GM18868 (cell line): ENCODE measurements at regions not wholly inside any gene's neighbourhood (a gene's known extent, or its start where the extent isn't known, plus 50 kb on each side); places are given as distances from the start of the nearest gene placed in this dataset.

Experiments
- ATAC-seq: cut with Tn5 transposase; IDR thresholded peaks from one replicate; pipeline ENCODE4 v1.9.1; 2021; ENCODE audit warnings: mild to moderate bottlenecking, moderate library complexity; ENCODE audit not compliant: unreplicated experiment

DNA sequence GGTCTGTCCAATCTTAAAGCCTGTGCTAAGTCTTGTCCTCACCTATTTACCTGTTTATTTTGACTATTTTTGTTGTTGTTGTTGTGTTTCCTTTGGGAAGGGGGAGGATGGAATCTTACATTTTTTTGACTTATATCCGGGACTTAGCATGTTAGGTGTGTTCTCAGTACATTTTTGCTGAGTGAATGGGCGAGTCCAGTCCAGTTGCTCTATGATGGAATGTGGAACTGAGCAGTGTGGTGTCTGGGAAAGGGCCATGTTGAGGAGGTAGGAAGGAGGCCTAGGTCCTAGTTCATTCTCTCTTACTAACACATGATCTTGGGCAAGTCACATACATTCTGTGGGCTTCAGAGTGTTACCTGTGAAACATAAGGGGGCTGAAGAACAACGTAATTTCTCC lies 80.9 kb upstream of the SLC38A2 start:
- no peak for ATAC-seq

- no peak for ATAC-seq
These were observed 80.2 kb upstream of the SLC38A2 start for GRCh38 chr12:46452776-46453175.

- no peak for ATAC-seq
These were observed 79.6 kb upstream of the SLC38A2 start for GRCh38 chr12:46452061-46452615.

- ATAC-seq, result no peak
These were observed 78.9 kb upstream of the SLC38A2 start for GRCh38 chr12:46451276-46452021.

- no peak for ATAC-seq
These were observed 77.7 kb upstream of the SLC38A2 start for GRCh38 chr12:46450279-46450748.

DNA sequence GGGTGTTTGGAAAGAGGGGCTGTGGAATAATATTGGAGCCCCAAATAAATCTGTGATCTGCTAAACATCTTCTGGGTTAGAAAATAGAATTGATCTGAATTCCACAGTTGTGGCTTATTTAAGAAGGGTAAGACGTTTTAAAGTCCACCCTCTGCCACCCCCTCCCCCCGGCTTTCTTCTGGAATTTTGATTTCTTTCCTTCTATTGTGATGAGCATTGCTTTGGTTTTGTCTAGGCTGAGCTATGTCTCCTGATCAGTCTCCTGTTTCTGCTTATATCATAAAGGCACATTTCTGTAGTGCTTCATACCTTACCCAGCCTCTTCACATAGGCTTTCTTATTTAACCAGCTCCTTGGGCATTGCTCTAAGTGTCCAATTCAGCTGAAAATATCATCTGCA lies 77.3 kb upstream of the SLC38A2 start:
- no peak for ATAC-seq

GRCh38 chr12:46449316-46449715 lies 76.7 kb upstream of the SLC38A2 start:
- no peak for ATAC-seq

DNA sequence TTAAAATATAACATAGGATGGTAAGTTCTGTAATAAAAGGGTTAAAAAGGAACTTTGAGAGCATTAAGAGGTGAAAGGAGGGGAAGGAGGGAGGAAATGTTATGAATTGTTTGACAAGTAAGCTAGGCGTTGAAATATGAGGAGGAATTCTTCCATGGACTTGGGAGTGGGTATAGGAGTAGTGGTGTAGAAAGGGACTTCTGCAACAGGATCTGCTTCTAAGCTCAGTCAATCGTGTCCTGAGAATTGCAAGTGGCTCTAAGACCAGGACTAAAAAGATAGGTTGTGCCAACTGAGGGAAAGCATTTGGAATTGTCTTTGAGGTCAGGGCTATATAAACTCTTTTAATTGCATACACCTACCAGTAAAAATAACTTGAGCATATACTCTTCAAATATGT lies 74.1 kb upstream of the SLC38A2 start:
- ATAC-seq, result no peak

GRCh38 chr12:46445551-46446235 lies 73.1 kb upstream of the SLC38A2 start:
- no peak for ATAC-seq

GRCh38 chr12:46445093-46445492 lies 72.5 kb upstream of the SLC38A2 start:
- no peak for ATAC-seq

DNA sequence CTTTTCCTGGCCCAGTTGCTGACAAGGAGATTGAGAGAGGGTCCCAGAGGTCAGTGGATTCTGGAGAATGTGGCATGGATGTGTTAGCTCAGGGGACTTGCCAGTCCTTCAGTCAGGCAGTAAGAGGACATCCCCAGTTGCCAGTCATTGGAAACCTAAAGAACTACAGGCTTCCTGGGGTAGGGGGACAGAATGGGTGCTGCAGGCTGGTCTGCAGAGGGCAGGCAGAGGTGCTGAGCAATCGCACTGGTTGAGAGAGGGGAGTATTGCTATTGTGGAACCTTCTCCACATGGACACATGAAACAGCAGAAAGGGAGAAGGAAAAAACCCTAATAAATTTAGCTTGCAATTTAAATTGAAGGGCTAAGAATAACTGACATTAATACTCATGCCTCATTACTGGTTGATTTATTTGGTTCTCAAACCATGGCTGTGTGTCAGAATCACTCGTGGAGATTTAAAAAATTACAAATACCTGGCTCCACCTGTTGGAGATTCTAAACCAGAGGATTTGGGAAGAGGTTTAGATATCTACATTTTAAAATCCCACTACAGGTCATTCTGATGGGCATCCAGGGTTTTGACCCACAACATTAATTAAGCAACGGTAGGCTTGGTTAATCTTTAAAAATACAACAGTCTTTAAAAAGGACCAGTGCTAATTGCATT lies 71.2 kb upstream of the SLC38A2 start:
- no peak for ATAC-seq

DNA sequence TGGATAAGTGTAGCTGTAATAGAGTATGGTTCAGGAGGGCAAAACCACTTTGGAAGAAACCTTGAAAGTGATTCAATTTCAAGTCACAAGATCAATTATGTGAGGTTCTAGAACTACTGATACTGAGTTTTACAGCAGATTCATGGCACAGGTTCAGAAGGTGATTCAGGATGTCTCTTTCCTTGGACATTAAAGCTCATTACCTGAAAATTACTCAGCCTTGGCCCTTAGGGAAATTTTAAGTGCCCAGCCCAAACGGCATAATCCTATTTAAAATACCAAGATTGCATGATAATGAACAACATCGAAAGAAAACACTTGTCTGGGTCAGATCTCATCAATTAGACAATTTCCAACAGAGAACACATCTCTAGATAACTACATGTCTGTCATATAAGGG lies 70.2 kb upstream of the SLC38A2 start:
- no peak for ATAC-seq

- no peak for ATAC-seq
These were observed 69.7 kb upstream of the SLC38A2 start for GRCh38 chr12:46442239-46442638.

DNA sequence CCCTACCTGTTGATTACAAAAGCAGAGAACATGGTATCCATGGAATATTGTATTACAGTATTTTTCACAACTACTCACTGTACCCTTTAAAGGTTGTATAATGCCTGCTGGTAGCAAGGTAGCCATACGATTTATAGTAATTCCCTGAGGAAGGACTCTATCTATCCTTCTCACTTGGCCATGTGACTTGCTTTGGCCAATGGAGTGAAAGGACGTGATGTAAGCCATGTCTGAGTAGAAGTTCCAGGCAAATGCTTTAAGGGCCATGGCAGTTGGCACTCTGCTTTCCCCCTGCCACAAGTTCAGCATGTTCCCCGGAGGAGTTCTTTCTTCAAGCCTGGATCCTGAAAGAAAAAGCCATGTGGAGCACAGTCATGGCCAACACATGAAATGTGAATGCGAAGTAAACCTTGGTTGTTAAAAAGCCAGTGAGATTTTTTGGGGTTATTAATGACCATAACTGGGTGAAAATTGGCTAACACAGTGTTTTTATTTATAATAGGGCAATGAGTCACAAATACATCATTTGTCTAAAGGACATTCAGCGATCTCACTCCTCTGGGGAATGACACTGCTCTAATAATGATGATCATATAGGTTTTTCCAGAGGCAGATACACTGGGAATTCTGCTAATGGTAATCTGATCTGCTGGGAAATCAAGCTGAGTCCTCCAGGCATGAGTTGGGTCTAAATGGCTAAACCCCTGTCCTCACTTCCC lies 67.4 kb upstream of the SLC38A2 start:
- ATAC-seq, result no peak

DNA sequence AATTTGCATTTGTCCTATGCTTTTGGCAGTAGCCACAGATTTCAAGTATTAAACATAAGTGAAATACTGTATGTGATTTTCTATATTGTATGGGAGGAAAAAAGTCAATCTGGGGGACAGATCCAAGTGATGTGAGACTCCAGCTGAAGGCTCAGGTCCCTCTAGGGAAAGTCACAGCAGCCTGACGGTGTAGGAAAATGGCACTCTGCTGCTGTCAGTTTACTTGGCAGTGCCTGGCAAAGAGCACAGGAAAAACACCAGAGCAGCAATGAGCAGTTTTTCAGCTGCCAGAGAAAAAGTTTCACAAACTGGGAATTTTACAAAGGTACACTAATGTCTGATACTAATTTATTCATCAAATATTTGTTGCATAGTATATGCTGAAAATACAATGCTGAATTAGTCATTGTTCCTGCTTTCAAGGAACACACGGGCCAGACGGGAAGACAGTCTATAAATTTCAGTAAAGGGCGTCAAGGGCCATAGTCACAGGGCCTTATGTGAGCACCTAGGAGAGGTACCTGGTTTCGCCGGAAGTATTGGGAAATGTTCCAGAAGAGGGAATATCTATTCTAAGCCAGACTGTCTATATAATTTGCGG lies 66.2 kb upstream of the SLC38A2 start:
- ATAC-seq, result no peak

GRCh38 chr12:46438256-46438655 lies 65.7 kb upstream of the SLC38A2 start:
- no peak for ATAC-seq

- no peak for ATAC-seq
These were observed 64.9 kb upstream of the SLC38A2 start for GRCh38 chr12:46437469-46437868.

- no peak for ATAC-seq
These were observed 64.2 kb upstream of the SLC38A2 start for GRCh38 chr12:46436747-46437146.

DNA sequence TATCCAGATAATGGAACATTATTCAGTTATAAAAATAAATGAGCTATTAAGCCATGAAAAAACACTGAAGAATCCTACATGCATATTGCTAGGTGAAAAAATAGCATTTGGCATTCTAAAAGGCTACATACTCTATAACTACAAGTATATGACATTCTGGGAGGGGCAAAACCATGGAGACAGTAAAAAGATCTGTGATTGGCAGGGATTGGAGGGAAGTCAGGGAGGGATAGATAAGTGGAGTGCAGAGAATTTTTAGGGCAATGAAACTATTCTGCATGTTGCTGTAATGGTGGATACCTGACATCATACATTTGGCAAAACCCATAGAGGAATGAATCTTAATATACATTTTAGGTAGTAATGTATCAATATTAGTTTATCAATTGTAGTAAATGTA lies 63.1 kb upstream of the SLC38A2 start:
- no peak for ATAC-seq

GRCh38 chr12:46435029-46435428 lies 62.5 kb upstream of the SLC38A2 start:
- ATAC-seq, result no peak

- no peak for ATAC-seq
These were observed 61.3 kb upstream of the SLC38A2 start for GRCh38 chr12:46433829-46434228.
